GM19455 (cell line): ENCODE measurements at regions not wholly inside any gene's neighbourhood (a gene's known extent, or its start where the extent isn't known, plus 50 kb on each side); places are given as distances from the start of the nearest gene placed in this dataset.
"Not testable (repeated sequence)": the region's sequence is repeated elsewhere in the genome, so short reads cannot be mapped to it uniquely, and the experiment has no call there.

ENCODE experiments used
- ATAC-seq: cut with Tn5 transposase; IDR thresholded peaks from one replicate; pipeline ENCODE4 v1.9.1; 2021; ENCODE audit not compliant: unreplicated experiment

- not testable (repeated sequence) for ATAC-seq
These were observed 2144.1 kb upstream of the TPTE start for GRCh38 chr21:8377093-8377841.

- peak; percentile 53 for ATAC-seq
These were observed 2140.8 kb upstream of the TPTE start for GRCh38 chr21:8380419-8381079.

- ATAC-seq: not testable (repeated sequence)
These were observed 2133.0 kb upstream of the TPTE start for GRCh38 chr21:8388169-8388939.

- not testable (repeated sequence) for ATAC-seq
These were observed 2132.5 kb upstream of the TPTE start for GRCh38 chr21:8388940-8389238.

GRCh38 chr21:8390550-8391171 lies 2130.7 kb upstream of the TPTE start:
- not testable (repeated sequence) for ATAC-seq

GRCh38 chr21:8394380-8394779 lies 2127.0 kb upstream of the TPTE start:
- not testable (repeated sequence) for ATAC-seq

GRCh38 chr21:8395992-8396391 lies 2125.4 kb upstream of the TPTE start:
- not testable (repeated sequence) for ATAC-seq

- not testable (repeated sequence) for ATAC-seq
These were observed 2122.4 kb upstream of the TPTE start for GRCh38 chr21:8398870-8399437.

GRCh38 chr21:8399866-8400265 lies 2121.5 kb upstream of the TPTE start:
- ATAC-seq: not testable (repeated sequence)

- ATAC-seq: not testable (repeated sequence)
These were observed 2119.6 kb upstream of the TPTE start for GRCh38 chr21:8401799-8402198.

- not testable (repeated sequence) for ATAC-seq
These were observed 2115.1 kb upstream of the TPTE start for GRCh38 chr21:8406331-8406730.

GRCh38 chr21:8411139-8411671 lies 2110.2 kb upstream of the TPTE start:
- not testable (repeated sequence) for ATAC-seq

GRCh38 chr21:8419925-8420560 lies 2101.3 kb upstream of the TPTE start:
- peak; percentile 85 for ATAC-seq

- peak; percentile 39 for ATAC-seq
These were observed 2093.4 kb upstream of the TPTE start for GRCh38 chr21:8427790-8428667.

- peak; percentile 73 for ATAC-seq
These were observed 2092.5 kb upstream of the TPTE start for GRCh38 chr21:8428668-8429456.

GRCh38 chr21:8434710-8435109 lies 2086.7 kb upstream of the TPTE start:
- ATAC-seq: not testable (repeated sequence)

- not testable (repeated sequence) for ATAC-seq
These were observed 2078.3 kb upstream of the TPTE start for GRCh38 chr21:8443093-8443492.

GRCh38 chr21:8449807-8450206 lies 2071.6 kb upstream of the TPTE start:
- ATAC-seq: not testable (repeated sequence)
